ENCODE measurements at regions not wholly inside any gene's neighbourhood (a gene's known extent, or its start where the extent isn't known, plus 50 kb on each side); places are given as distances from the start of the nearest gene placed in this dataset.
A peak's percentile ranks its signal among the peaks of the same experiment; 100 is the strongest.
"Not testable (repeated sequence)": the region's sequence is repeated elsewhere in the genome, so short reads cannot be mapped to it uniquely, and the experiment has no call there.

DNA sequence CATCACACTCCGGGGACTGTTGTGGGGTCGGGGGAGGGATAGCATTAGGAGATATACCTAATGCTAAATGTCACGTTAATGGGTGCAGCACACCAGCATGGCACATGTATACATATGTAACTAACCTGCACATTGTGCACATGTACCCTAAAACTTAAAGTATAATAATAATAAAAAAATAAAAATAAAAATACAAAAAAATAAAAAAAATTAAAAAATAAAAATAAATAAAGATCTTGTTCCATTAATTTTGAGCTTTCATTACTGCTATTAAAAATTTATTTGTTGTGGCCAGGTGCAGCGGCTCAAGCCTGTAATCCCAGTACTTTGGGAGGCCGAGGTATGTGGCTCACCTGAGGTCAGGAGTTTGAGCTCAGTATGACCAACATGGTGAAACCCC lies 201.8 kb upstream of the TRPC4 start:
- H3K27ac ChIP-seq (ENCODE audit: low read length); intact Hi-C loops (cut with DNase I); DNase-seq; H3K9me3 ChIP-seq (ENCODE audit: control insufficient read depth, low read length); H3K4me3 ChIP-seq (ENCODE audit: low read length); ATAC-seq; H3K4me1 ChIP-seq (ENCODE audit: control insufficient read depth, insufficient read depth, low read length); H3K27me3 ChIP-seq (ENCODE audit: control insufficient read depth, insufficient read depth): not testable (repeated sequence)
- 95% methylated on average over 5 of the region's 5 CpGs for whole genome bisulfite sequencing

DNA sequence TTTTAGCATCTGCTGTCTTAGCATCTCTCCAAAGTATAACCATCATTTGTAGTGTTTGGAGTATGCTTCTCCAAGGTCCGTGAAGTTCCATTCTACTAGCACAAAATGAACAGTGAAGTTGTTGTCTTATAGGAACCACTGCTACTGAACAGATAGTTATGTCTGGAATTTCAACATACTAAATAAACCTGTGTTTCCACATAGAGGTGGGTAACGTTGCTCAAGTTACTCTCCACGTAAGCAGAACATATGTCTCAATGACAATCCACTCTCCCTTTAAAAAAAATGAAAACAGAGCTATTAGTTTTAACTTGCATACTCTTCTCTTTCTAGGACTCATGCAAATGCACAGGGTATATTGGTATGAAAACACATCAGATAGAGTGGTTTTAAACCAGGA lies 184.3 kb upstream of the TRPC4 start:
- WGBS: 86% methylated on average over 3 of the region's 3 CpGs
- no peak overlapping the region for H3K4me3 ChIP-seq (ENCODE audit: low read length)
- intact Hi-C loops (cut with DNase I): no loop called here

DNA sequence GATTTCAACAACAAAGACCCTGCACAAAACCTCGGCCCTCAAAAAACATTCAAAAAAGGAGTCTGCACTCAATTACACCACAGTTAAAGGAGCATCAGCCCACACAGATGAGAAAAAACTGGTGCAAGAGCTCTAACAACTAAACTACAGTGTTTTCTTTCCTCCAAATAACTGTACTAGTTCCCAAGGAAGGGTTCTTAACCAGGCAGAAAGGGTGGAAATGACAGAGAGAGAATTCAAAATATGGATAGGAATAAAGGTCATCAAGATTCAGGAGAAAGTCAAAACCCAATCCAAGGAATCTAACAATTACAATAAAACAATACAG lies 176.4 kb upstream of the TRPC4 start:
- no peak for ATAC-seq
- intact Hi-C loops (cut with DNase I): no loop called here
- WGBS: 49% methylated on average over 1 of the region's 1 CpG
- no peaks in the 10 kb centered on the region for H3K4me1 ChIP-seq (ENCODE audit: control insufficient read depth, insufficient read depth, low read length)
- no peak overlapping the region for H3K27ac ChIP-seq (ENCODE audit: low read length)
- H3K4me3 ChIP-seq (ENCODE audit: low read length): no peak overlapping the region
- no peaks in the 10 kb centered on the region for H3K9me3 ChIP-seq (ENCODE audit: control insufficient read depth, low read length)
- H3K27me3 ChIP-seq (ENCODE audit: control insufficient read depth, insufficient read depth): no peaks in the 10 kb centered on the region
- no peak for DNase-seq

More for the DNA sequence above, 184.3 kb upstream of the TRPC4 start:
- ATAC-seq: no peak
- H3K4me1 ChIP-seq (ENCODE audit: control insufficient read depth, insufficient read depth, low read length): no peaks in the 10 kb centered on the region
- no peak for DNase-seq
- no peak overlapping the region for H3K27ac ChIP-seq (ENCODE audit: low read length)
- H3K9me3 ChIP-seq (ENCODE audit: control insufficient read depth, low read length): no peaks in the 10 kb centered on the region
- H3K27me3 ChIP-seq (ENCODE audit: control insufficient read depth, insufficient read depth): no peaks in the 10 kb centered on the region

DNA sequence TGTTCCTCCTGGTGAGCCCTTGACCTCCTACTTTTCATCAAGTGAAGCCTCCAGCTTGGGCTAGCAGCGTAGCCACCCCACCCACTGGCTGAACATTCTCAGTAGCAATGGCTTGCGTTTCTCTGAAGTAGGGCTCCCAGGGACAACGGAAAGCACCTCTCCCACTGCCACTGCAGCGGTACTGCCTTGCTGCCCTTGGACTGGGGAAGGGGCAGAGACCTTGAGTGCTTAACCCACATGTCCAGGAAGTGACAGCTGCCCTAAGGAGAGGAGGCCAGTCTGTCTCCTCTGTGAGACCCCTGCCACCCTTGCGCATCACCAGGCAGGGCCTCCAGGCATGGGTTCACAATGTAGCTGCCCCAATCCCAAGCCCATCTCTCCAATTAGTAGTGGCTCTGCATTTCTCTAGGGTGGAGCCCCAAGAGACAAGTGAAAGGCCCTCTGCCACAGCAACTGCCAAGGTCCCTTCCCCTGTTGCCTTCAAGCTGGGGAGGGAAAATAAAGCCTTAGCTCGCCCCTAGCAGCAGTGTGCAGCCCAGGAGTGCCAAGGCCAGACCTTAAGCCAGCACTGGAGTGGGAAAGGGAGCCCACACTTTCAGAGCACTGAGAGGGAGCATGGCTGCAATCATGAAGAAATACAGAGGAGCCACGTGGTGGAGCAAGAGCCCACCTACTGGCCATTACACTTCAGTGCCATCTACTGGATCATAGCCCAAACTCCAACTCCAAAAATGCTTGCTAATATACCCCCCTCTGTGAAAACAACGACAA lies 175.9 kb upstream of the TRPC4 start:
- intact Hi-C loops (cut with DNase I): no loop called here
- no peak for ATAC-seq
- DNase-seq: peak in 1 of 3 donors; percentile 9
- 66% methylated on average over 8 of the region's 8 CpGs for WGBS
- no peak overlapping the region for H3K27ac ChIP-seq (ENCODE audit: low read length)
- H3K4me1 ChIP-seq (ENCODE audit: control insufficient read depth, insufficient read depth, low read length): no peaks in the 10 kb centered on the region
- no peak overlapping the region for H3K4me3 ChIP-seq (ENCODE audit: low read length)
- no peaks in the 10 kb centered on the region for H3K27me3 ChIP-seq (ENCODE audit: control insufficient read depth, insufficient read depth)
- H3K9me3 ChIP-seq (ENCODE audit: control insufficient read depth, low read length): no peaks in the 10 kb centered on the region

DNA sequence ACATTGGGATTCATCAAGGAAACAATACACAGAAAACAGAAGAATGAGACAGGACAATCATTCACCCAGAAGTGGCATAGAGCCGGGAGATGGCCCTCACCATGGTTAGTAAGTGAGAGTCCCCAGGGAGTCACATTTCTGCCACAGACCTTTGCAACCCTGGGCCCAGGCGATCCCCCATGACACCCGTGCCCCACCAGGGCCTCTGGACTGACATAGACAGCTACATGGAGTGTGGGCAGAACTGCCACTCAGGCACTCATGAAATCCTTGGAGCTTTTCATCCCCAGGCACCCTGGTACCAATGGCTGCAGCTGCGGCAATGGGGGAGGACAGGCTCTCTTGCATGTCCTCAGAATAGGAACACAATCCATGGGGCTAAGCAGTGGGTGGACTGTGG lies 174.5 kb upstream of the TRPC4 start:
- Histone ChIP-seq H3K4me3 (ENCODE audit: low read length) (no peak overlapping the region), H3K27me3 (ENCODE audit: control insufficient read depth, insufficient read depth) (no peaks in the 10 kb centered on the region), H3K4me1 (ENCODE audit: control insufficient read depth, insufficient read depth, low read length) (no peaks in the 10 kb centered on the region), H3K9me3 (ENCODE audit: control insufficient read depth, low read length) (no peaks in the 10 kb centered on the region), H3K27ac (ENCODE audit: low read length) (no peak overlapping the region)
- peak in 1 of 3 donors; percentile 27 for DNase-seq
- ATAC-seq: no peak
- 91% methylated on average over 4 of the region's 4 CpGs for WGBS
- intact Hi-C loops (cut with DNase I): no loop called here

DNA sequence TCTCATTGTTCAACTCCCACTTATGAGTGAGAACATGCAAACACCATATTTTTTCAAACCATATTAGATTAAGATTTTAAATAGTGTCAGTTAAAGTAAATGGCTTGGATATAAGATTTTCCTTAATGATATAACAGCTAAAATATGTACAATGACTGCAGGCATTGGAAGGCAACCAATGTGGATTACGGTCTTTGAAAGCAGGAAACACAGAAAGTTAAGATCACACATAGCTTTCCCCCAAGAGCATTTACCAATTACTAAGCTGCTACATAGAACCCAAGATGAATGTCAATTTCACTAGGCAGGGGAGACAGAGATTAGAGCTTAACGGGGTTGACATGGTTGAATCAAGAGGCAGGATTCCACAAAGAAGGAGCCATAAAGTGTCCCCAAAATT lies 173.2 kb upstream of the TRPC4 start:
- Histone ChIP-seq H3K27me3 (ENCODE audit: control insufficient read depth, insufficient read depth) (no peaks in the 10 kb centered on the region), H3K9me3 (ENCODE audit: control insufficient read depth, low read length) (no peaks in the 10 kb centered on the region), H3K27ac (ENCODE audit: low read length) (no peak overlapping the region), H3K4me1 (ENCODE audit: control insufficient read depth, insufficient read depth, low read length) (no peaks in the 10 kb centered on the region), H3K4me3 (ENCODE audit: low read length) (no peak overlapping the region)
- intact Hi-C loops (cut with DNase I): no loop called here
- no peak for ATAC-seq
- no peak for DNase-seq
- WGBS: 59% methylated on average over 2 of the region's 2 CpGs

DNA sequence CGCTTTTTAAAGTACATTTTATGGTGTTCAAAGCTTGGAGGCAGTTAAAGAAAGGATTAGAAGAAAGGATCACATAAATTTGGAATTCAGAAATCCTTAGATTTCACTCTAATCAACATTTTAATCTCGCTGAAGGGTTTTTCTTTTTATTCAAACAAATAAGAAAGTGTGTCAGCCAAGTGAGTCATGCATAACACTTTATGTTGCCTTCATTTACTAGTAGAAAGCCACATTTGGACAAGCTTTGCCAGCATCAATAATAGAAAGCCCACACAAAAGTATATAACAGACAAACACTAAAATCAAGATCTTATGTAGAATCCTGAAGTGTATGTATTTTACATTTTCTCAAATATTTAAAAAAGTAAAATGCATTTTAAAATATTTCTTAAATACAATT lies 154.9 kb upstream of the TRPC4 start:
- H3K4me3 ChIP-seq (ENCODE audit: low read length): no peak overlapping the region
- H3K9me3 ChIP-seq (ENCODE audit: control insufficient read depth, low read length): no peaks in the 10 kb centered on the region
- WGBS: 38% methylated on average over 2 of the region's 2 CpGs
- no peaks in the 10 kb centered on the region for H3K4me1 ChIP-seq (ENCODE audit: control insufficient read depth, insufficient read depth, low read length)
- ATAC-seq (no peak), DNase-seq (no peak)
- no peaks in the 10 kb centered on the region for H3K27me3 ChIP-seq (ENCODE audit: control insufficient read depth, insufficient read depth)
- H3K27ac ChIP-seq (ENCODE audit: low read length): no peak overlapping the region
- intact Hi-C loops (cut with DNase I): no loop called here

DNA sequence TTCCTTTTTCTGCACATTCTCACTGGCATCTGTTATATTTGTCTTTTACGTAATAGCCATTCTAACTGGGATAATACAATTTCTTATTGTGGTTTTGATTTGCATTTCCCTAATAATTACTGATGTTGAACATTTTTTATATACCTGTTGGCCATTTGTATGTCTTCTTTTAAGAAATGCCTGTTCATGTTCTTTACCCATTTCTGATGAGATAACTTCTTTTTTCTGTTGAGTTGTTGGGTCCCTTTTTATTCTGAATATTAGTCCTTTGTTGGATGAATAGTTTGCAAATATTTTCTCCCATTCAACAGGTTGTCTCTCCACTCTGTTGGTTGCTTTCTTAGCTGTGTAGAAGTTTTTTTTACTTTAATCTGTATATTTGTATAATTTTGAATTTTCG lies 147.7 kb upstream of the TRPC4 start:
- DNase-seq: no peak
- H3K27me3 ChIP-seq (ENCODE audit: control insufficient read depth, insufficient read depth): no peaks in the 10 kb centered on the region
- H3K4me3 ChIP-seq (ENCODE audit: low read length): no peak overlapping the region
- no peaks in the 10 kb centered on the region for H3K4me1 ChIP-seq (ENCODE audit: control insufficient read depth, insufficient read depth, low read length)
- H3K9me3 ChIP-seq (ENCODE audit: control insufficient read depth, low read length): no peaks in the 10 kb centered on the region
- ATAC-seq: no peak
- 67% methylated on average over 2 of the region's 2 CpGs for WGBS
- intact Hi-C loops (cut with DNase I): no loop called here
- no peak overlapping the region for H3K27ac ChIP-seq (ENCODE audit: low read length)

DNA sequence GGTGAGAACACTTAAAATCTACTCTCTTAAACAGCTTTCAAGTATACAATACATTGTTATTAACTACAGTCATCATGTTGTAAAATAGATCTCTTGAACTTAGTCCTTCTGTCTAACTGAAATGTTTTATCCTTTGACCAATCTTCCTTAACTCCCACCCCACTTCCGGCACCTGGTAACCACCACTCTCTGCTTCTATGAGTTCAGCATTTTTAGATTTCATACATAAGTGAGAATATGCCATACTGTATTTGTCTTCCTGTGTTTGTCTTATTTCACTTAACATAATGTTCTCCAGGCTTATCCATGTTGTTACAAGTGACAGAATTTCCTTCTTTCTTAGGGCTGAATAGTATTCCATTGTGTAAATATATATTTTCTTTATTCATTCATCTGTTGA lies 144.1 kb upstream of the TRPC4 start:
- WGBS: 83% methylated on average over 1 of the region's 1 CpG
- intact Hi-C loops (cut with DNase I): no loop called here

DNA sequence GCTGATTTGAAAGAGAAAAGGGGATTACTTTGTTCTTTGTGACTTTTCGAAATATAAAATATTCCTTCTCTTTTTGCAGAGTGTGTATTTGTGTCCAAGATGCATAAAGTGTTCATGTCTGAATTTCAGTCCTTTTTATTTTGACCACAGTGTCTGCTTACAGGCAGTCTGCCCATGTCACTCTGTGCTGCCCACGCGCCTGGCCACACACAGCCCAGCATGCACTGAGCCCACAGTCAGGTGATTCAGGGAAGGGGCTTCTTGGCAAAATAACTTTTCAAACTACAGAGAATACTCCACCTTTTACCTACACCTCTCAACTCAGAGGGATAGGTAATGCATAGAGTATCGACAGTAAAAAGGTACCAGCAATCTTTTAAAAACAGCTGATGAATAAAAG lies 142.5 kb upstream of the TRPC4 start:
- H3K4me3 ChIP-seq (ENCODE audit: low read length): no peak overlapping the region
- H3K27ac ChIP-seq (ENCODE audit: low read length): no peak overlapping the region
- DNase-seq (no peak), ATAC-seq (no peak)
- no peaks in the 10 kb centered on the region for H3K9me3 ChIP-seq (ENCODE audit: control insufficient read depth, low read length)
- H3K27me3 ChIP-seq (ENCODE audit: control insufficient read depth, insufficient read depth): no peaks in the 10 kb centered on the region
- intact Hi-C loops (cut with DNase I): no loop called here
- 91% methylated on average over 4 of the region's 4 CpGs for WGBS
- H3K4me1 ChIP-seq (ENCODE audit: control insufficient read depth, insufficient read depth, low read length): no peaks in the 10 kb centered on the region

More for the DNA sequence above, 144.1 kb upstream of the TRPC4 start:
- H3K4me3 ChIP-seq (ENCODE audit: low read length): no peak overlapping the region
- ATAC-seq (no peak), DNase-seq (no peak)
- no peaks in the 10 kb centered on the region for H3K27me3 ChIP-seq (ENCODE audit: control insufficient read depth, insufficient read depth)
- H3K27ac ChIP-seq (ENCODE audit: low read length): no peak overlapping the region
- no peaks in the 10 kb centered on the region for H3K4me1 ChIP-seq (ENCODE audit: control insufficient read depth, insufficient read depth, low read length)
- H3K9me3 ChIP-seq (ENCODE audit: control insufficient read depth, low read length): no peaks in the 10 kb centered on the region

DNA sequence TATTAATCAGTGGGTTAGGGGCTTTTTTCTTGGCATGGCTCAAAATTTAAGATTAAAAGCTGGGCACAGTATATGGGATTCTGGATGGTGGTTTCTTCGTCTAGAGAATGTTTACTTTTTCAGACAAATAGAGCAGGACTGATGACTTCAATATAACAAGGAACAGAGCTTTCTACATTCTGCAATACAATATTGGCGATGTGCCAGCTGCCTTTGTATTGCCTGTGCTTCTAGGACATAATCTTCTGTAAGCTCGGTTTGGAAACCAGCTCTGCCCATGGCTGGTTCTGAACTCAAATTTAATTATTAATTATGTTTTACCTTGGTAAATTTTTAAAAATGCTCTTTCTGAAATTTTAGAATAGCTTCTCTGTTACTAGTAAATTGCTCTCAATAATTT lies 139.1 kb upstream of the TRPC4 start:
- intact Hi-C loops (cut with DNase I): no loop called here
- no peaks in the 10 kb centered on the region for H3K4me1 ChIP-seq (ENCODE audit: control insufficient read depth, insufficient read depth, low read length)
- no peaks in the 10 kb centered on the region for H3K27me3 ChIP-seq (ENCODE audit: control insufficient read depth, insufficient read depth)
- no peaks in the 10 kb centered on the region for H3K9me3 ChIP-seq (ENCODE audit: control insufficient read depth, low read length)
- DNase-seq (no peak), ATAC-seq (no peak)
- H3K27ac ChIP-seq (ENCODE audit: low read length): no peak overlapping the region
- WGBS: 31% methylated on average over 3 of the region's 3 CpGs
- no peak overlapping the region for H3K4me3 ChIP-seq (ENCODE audit: low read length)

DNA sequence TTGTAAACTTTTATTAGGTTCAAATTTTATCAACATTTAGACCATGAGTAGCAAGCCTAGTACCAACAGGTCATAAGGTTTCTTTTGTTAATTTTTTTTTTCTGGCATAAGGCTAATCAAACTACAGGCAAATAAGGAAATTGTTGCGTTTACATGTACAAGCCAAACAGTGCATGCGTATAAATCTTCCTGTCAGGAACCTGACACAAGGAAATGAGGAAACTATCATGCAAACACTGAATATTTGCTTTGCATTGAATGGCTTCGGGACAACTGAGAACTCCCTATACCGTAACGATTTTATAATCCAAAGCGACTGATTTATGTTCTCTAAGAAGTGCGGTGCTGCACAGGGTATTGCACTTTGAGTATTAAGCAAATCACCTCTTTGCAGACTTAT lies 133.0 kb upstream of the TRPC4 start:
- DNase-seq: no peak
- WGBS: 66% methylated on average over 7 of the region's 7 CpGs
- Histone ChIP-seq H3K4me1 (ENCODE audit: control insufficient read depth, insufficient read depth, low read length) (no peaks in the 10 kb centered on the region), H3K4me3 (ENCODE audit: low read length) (no peak overlapping the region), H3K27ac (ENCODE audit: low read length) (no peak overlapping the region), H3K9me3 (ENCODE audit: control insufficient read depth, low read length) (no peaks in the 10 kb centered on the region), H3K27me3 (ENCODE audit: control insufficient read depth, insufficient read depth) (no peaks in the 10 kb centered on the region)
- no peak for ATAC-seq
- intact Hi-C loops (cut with DNase I): no loop called here
